ENCODE measurements at regions not wholly inside any gene's neighbourhood (a gene's known extent, or its start where the extent isn't known, plus 50 kb on each side); places are given as distances from the start of the nearest gene placed in this dataset.

- no peak for DNase-seq
Observed at GRCh38 chr2:234146087-234146826, 95.8 kb downstream of the SPP2 start.

- DNase-seq, result no peak
Observed at GRCh38 chr2:234145511-234145910, 95.0 kb downstream of the SPP2 start.

GRCh38 chr2:234145057-234145456, 94.6 kb downstream of the SPP2 start:
- no peak for DNase-seq

GRCh38 chr2:234143896-234144295, 93.4 kb downstream of the SPP2 start:
- no peak for DNase-seq

GRCh38 chr2:234142530-234142929, 92.0 kb downstream of the SPP2 start:
- no peak for DNase-seq

GRCh38 chr2:234139755-234140154, 89.3 kb downstream of the SPP2 start:
- DNase-seq, result no peak

GRCh38 chr2:234138836-234139235, 88.3 kb downstream of the SPP2 start:
- no peak for DNase-seq

GRCh38 chr2:234137400-234138014, 87.0 kb downstream of the SPP2 start:
- DNase-seq, result no peak

GRCh38 chr2:234136461-234136860, 86.0 kb downstream of the SPP2 start:
- peak in 1 of 2 experiments; percentile 4 for DNase-seq

- peak; percentile 41 to 66 for DNase-seq
Observed at GRCh38 chr2:234135750-234136221, 85.3 kb downstream of the SPP2 start.

GRCh38 chr2:234134496-234134895, 84.0 kb downstream of the SPP2 start:
- DNase-seq, result no peak

- no peak for DNase-seq
Observed at GRCh38 chr2:234133004-234133403, 82.5 kb downstream of the SPP2 start.

- DNase-seq, result no peak
Observed at GRCh38 chr2:234130777-234131181, 80.3 kb downstream of the SPP2 start.

- DNase-seq, result no peak
Observed at GRCh38 chr2:234128606-234129005, 78.1 kb downstream of the SPP2 start.

All from NCI-H1930 (cell line).